ENCODE measurements at regions not wholly inside any gene's neighbourhood (a gene's known extent, or its start where the extent isn't known, plus 50 kb on each side); places are given as distances from the start of the nearest gene placed in this dataset.
"Not testable (repeated sequence)": the region's sequence is repeated elsewhere in the genome, so short reads cannot be mapped to it uniquely, and the experiment has no call there.

DNA sequence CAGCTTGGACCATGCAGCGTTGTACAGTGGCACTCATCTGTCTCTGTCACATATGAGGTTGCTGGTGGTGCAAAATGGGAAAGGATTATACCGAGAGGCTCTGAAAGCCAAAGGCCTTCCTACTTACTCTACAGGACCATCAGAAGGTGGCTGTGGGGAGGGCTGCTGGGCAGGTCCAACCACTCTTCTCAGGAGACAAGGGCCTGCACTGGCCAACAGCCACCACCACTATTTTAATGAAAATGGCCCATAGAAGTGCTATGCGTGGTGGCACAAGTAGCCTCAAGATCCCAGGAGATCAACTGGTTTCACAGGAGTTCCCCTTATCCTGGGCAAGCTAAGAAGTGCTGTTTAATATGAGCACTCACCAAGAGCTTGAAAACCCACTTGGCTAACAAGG, 52.3 kb downstream of the MRPL57 start:
- no peak for ATAC-seq
- no peak for DNase-seq

DNA sequence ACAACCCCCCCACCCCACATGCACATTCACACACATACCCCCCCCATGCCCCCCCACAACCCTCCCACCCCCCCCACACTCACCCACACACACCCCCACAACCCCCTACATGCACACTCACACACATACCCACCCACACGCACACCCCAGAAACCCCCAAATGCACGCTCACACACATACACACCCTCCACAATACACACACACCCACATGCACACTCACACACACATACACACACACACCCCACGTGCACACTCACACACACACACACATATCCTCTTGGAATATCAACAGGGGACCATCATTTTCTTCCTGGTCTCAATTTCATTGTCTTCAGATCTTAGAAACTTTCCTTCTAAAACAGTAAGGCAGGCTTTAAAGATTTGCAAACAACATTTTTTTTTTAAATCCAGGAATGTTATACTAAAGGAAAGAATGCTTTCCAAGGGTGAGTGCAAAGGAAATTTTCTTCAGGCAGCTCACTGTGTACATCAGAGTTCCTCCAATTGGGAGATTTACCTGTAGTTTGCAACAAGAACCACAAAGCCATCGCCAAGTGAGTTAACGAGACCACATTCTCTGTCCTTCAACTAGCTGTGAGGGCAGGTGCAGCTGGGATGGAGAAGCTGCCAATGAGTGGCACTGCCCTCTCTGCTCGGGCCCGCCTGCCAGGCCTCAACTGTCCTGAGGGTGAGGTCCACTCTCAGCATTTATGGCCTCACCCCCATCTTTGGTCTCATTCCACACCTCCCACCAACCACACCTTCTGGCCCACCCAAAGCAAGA, 53.0 kb downstream of the MRPL57 start:
- no peak for ATAC-seq
- DNase-seq = no peak

DNA sequence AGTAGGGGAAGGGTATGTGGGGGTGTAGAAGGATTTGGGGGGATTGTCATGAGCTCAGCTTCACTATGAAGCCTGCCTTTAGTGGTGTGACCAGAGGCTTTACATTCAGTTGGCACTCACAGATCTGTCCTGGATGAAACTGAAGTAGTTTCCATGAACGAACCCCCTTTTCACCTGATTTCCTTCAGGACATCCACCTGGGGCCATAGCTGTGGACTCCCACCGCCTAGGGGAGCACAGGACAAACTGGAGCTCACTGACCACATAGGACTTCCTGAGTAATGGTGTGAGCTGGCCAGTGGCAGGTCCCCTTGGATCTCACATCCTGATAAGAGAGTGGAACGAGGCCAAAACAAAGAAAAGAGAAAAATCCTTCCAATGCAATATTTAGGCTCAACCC, 54.1 kb downstream of the MRPL57 start:
- no peak for ATAC-seq
- no peak for DNase-seq

DNA sequence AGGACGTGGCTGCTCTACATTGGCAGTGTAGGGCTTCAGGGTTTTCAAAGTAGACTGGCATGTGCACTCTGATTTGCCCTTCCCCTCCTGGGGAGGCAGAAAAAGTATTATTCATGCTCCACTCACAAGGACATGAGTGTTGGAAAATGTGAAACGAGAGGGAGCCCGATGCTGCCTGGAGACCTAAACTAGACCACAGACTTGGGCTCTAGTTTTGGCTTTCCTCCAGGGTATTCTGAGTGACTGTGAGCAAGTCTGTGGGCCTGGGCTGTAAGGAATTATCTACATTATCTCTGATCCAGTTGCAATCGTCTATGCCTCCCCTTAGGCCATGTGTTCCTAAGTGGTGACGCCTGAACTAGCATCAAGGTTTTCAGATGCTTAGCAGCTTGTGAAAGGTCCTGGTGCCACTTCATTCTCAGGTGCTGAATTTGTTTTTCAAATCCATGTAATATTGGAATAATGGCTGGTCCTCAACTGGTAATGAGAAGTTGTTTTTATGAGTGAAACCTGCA, 55.0 kb downstream of the MRPL57 start:
- DNase-seq = no peak
- no peak for ATAC-seq

DNA sequence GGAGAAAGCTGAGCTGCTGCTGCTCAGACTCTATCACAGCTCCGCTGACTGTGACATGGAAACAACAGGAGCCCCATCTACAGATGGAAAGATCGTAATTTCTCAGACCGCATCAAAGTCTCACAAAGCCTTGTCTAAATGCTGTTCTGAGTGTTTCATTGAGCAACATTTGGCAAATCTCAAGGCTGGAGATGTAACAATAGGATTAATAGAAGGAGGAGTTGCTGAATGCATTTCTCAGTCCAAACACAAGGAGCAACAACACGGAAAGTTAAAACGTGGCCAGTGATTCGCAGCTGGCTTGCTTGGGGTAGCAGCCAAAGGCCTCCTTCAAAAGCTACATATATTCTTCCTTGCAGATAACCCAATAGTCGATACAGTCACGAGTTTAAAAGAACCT, 55.7 kb downstream of the MRPL57 start:
- no peak for DNase-seq
- no peak for ATAC-seq

DNA sequence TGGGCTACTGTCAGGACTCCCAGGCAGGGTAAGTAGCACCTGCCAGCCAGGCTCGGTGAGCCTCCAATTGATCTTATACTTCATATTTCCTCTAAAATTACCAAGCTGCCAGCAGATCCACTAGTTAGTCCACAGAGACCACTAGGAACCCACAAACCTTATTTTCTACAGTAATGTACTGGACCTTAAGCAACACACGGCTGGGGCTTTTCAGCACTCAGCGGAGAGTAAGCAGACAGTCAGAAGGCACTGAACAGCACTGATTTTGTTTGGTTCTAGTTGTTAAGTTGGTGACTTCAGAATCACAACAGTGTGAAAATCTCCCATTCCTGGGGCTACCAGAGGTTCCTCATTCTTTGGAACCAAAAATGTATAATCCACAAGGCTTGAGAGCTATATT, 56.1 kb downstream of the MRPL57 start:
- ATAC-seq = no peak
- no peak for DNase-seq

DNA sequence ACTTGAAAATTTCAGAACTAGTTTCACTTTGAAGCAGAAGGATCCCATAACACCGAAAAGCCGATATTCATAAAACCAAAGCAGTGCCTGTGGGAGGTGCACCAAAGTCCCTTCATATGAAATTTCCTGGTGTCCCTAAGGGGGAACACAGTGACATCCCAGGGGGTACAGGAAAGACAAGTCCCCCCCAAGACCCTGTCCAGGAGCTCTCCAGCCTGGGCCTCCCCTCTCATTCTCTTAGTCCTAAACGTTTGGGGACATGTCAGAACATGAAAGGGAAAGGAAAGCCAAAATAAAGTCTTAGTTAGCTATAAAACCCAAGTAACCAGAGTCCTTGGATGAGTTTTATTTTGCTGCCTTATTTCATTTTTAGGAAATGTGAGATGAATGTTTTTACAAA, 56.6 kb downstream of the MRPL57 start:
- no peak for DNase-seq
- ATAC-seq = no peak

DNA sequence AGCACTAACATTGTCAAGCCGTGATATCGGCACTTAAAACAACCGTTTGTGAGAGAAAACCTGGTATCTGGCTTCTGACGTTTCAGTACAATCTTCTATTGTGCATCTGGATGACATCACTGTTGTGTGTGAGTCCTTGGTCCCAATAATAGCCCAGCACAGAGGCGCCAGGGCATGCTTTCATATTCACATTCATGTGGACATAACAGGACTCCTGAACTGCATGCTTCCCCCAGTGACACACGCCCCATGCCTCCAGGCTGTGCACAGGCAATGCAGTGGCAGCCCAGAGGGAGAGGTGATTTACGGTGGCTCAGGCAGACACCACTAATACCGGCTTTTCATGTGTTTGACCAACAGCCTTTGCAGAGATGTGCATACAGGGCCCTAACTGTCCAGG, 58.1 kb downstream of the MRPL57 start:
- DNase-seq = no peak

DNA sequence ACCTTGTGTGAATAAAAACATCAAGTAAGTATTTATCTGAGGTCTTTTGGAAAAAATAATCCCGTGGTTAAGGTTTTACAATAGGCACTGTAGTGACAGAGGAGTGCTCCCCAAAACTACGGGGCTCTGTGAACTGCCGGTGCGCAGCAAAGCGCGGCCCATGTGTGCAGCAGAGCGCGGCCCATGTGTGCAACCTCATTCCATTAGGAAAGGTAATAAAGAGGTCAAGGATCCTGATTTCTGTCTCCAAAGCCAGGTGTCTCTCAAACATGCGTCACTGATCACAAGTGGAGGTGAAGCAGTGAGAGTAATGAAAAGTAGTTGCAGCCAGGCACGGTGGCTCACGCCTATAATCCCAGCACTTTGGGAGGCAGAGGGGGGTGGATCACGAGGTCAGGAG, 58.7 kb downstream of the MRPL57 start:
- ATAC-seq (no peak), DNase-seq (no peak)

More for the DNA sequence above, 58.1 kb downstream of the MRPL57 start:
- ATAC-seq = no peak

DNA sequence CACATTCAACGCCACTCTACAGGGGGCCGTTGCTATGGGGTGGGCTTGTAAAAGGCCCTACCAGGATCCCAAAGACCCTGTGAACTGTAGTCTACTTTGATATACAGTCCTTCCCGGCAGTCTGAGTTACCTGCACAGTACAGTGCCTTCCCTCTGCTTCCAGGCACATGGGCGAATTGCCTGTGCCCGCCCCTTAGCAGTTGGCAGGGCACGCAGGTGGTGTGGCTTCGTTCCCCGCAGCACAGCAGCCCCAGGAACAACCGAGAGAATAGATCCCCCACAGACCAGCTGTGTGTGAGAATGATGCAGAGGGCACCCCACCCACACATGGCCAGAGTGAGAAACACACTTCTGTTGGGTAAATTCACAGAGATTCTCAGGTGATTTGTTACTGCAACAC, 60.6 kb downstream of the MRPL57 start:
- ATAC-seq = no peak
- DNase-seq = no peak

DNA sequence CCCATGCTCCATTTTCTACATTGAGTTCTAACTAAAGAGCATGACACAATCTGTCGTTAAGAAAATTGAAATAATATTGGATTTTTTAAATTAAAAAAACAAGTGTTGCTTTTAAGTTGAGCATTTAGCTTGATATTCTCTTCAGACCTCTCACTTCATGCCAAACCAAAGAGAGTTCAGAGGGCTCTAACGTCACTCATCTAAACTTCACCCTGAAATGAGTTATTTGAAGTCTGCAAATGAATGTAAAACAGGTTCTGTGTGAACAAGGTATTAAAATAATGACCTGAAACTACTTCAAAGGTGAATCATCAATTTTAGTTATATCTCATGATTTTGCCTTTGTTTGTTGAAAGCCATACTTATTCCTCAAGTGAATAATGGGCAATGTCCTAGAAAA, 61.8 kb downstream of the MRPL57 start:
- DNase-seq (no peak), ATAC-seq (no peak)

DNA sequence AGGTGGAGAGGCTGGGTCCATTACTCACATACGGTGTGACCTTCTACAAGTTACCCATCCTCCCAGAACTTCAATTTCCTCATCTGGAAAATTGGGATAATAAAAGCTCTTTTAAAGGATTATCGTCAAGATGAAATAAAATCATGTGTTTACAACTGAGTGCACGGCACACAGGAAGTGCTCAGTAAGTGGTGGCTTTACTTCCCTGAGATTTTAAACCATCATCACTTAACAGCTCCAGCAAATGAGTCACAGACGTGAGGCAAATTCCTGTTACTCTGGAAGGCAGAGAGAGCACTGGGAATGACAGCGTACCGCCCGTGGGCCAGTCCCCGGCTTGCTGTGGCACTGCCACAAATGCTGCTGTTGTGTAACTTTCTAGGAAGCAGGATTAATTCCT, 64.1 kb downstream of the MRPL57 start:
- ATAC-seq = no peak
- DNase-seq = no peak

DNA sequence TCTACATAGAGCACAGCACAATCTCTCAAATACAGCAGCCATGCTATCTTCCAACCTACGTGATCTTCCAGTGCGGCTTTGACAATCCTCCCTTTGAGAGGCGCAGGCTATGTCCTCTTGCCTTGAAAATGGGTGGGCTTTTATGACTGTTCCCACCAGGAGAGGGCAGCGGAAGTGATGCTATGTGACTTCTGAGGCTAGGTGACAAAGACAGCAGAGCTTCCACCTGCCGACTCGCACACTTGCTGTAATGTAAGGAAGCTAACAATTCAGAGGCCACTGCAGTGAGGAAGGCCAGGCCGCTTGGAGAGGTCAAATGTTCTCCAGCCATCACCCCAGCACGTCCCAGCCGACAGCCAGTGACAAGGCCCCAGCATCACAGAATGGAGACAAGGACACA, 65.8 kb downstream of the MRPL57 start:
- ATAC-seq (no peak), DNase-seq (no peak)

DNA sequence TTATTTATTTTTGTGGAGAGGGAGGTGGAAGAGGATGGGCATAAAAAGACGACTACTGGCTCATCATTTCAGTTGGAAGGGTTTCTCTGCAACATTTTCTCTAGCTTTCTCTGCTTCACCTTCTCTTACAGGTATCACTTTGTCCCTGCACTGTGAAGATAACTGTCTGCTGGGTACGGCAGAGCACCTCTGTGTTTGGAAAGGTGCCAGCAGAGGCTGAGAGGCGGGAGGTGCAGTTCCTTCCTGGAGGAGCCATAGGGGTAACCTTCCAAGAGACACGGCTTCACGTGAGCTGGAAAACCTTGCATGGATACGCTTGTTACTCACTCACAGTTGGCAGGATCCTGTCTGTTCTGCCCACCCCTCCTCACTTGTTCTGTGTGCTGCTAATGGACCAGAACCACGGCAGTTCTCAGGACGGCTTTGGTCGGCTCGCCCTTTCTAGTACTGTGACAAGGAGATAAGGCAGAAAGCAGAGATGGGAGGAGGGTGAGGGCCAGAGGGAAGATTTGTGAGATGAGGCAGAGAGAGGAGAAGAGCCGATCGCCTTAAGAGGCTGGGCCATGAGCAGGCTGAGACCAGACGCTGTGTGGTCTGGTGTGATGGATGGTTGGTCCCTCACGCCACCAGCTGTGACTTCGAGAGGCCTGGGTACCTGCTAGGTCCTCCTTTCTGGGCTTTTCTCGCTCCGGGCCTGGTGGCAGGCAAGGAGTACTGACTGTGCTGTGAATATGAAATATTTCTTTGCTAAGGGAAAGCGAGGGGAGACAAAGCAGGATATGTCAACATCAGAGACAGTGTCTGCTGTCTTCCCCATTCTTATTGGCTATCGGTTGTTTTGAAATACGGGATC, 66.8 kb downstream of the MRPL57 start:
- ATAC-seq (no peak), DNase-seq (no peak)

DNA sequence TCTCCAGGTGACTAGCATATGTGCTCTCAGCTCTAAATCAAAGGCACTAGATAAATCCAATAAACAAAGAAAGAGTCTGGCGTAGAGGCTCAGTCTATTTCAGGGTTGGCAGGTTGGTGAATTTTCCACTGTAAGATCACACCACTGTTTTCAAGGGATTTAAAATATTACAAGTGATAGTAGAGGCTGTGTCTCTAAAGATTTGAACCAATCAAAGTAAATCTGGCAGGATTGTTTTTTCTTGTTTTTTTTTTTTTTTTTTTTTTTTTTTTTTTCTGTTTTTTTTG, 67.4 kb downstream of the MRPL57 start:
- DNase-seq, ATAC-seq: not testable (repeated sequence)

DNA sequence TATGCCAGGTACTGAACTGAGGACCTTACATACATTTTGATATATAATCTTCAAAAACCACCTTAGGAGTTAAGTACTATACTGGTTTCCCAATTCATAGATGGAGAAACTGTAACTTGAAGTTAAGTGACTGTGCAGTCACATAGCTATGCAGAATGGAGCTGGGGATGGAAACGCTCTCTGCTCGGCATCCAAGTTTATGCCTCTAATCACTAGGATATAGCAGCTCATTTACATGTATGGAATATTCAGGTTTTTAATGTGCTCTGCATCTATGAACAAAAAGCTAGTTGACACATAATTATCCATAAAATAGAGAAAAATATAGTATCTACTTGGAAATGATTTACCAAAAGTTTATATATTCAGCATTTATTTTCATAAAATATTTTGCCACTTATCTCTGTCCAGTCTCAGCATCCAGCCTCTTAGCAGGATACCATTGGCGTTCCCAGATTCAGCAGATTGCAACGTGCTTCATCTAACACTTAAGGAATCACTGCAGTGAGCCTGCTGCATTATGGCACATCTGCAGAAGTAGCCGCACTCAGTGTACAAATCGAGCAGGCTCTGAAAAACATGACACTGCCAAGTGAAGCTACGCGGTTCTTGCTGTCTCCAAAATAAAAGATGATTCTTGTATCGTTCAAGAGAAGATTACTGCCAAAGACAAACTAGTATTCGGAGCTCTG, 70.4 kb downstream of the MRPL57 start:
- ATAC-seq (no peak), DNase-seq (no peak)

DNA sequence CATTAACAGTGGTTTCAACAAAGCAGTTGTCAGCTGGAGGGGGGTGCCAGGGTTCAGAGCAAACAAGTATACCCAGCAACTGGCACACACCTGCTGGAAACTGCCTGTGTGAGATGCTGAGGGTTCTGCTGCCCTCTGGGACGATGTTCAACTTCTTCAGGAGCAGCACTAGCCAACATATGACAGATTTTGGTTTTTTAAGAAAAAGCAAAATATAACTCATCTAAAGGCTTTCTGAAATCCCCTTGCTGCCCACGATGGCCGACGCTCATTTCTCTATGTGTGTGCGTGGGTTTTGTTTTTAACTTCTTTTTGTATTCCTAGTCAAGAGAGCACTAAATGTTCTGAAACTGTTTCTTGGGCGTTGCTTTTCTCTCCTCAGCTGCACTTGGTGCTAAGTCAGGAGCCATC, 79.9 kb downstream of the MRPL57 start:
- ATAC-seq (no peak), DNase-seq (no peak)

DNA sequence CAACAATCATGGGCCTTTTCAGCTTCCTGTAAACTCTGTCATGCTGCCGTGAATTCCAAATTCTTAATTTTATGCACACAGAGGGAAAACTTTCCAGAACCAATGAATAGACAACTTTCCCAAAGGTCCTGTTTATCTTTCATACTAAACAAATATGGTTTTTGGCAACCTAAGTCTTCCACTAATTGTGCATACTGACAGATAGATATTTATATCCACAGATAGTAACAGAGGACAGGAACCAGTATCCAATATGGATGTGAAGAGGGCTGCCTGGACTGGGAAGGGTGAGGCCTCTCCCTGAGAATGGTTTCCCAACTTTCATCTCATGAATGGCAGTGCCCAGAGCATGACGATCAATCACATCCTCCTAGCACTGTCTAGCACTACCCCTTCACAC, 80.4 kb downstream of the MRPL57 start:
- DNase-seq (no peak), ATAC-seq (no peak)

DNA sequence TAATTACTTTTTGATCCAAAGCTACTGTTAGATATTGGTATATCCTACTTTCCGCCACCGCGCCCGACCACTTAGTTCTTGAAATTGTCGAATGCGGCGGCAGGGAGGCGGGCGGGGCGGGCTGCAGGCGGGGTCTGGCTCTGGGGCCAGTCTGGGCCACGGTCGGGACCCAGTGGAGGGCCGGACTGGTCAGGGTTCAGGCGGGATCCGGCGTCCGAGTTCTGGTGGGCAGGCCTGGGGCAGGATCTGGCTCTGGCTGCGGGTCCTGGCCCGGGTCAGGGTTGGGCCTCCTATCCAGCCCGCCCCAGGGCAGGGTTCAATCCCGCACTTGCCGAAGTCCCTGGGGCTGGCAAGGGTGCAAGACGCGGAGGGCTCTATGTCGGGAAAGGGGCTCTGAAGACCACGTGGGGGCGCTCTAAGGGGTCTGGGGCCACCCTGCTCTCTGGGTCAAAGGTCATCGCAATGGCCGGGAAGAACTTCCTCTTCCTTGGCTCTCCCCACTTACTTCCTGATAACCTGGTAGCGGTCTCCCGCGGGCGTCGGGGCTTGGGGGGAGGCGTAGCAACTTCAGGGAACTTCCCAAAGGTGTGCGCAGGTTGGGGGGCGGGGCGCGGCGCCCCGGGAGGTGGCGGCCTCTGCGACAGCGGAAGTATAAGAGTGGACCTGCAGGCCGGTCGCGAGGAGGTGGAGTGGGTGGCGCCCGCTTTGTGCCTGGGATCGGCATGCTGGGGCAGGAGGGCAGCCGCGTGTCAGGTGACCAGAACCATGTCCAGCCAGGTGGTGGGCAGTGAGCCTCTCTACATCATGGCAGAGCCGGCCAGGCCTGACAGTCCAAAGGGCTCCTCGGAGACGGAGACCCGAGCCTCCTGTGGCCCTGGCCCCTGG, 83.4 kb downstream of the MRPL57 start:
- DNase-seq = no peak
- ATAC-seq = no peak

DNA sequence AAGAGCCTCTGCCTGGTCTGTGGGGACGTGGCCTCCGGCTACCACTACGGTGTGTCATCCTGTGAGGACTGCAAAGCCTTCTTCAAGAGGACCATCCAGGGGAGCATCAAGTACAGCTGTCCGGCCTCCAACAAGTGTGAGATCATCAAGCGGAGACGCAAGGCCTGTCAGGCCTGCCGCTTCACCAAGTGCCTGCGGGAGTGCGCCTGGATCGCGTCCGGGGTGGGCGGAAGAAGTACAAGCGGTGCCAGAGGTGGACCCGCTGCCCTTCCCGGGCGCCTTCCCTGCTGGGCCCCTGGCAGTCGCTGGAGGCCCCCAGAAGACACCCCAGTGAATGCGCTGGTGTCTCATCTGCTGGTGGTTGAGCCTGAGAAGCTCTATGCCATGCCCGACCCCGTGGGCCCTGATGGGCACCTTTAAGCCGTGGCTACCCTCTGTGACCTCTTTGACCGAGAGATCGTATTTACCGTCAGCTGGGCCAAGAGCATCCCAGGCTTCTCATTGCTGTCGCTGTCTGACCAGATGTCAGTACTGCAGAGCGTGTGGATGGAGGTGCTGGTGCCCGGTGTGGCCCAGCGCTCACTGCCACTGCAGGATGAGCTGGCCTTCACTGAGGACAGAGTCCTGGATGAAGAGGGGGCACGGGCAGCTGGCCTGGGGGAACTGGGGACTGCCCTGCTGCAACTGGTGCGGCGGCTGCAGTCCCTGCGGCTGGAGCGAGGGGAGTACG, 84.3 kb downstream of the MRPL57 start:
- DNase-seq, ATAC-seq: not testable (repeated sequence)
